GM18873 (cell line): ENCODE measurements at regions not wholly inside any gene's neighbourhood (a gene's known extent, or its start where the extent isn't known, plus 50 kb on each side); places are given as distances from the start of the nearest gene placed in this dataset.
"Not testable (repeated sequence)": the region's sequence is repeated elsewhere in the genome, so short reads cannot be mapped to it uniquely, and the experiment has no call there.

Experiments used
- ATAC-seq: cut with Tn5 transposase; IDR thresholded peaks from one replicate; pipeline ENCODE4 v1.9.1; 2021; ENCODE audit warnings: mild to moderate bottlenecking, moderate library complexity, moderate number of reproducible peaks; ENCODE audit not compliant: unreplicated experiment, low FRiP score

- no peak for ATAC-seq
These were observed 143.1 kb upstream of the CTAGE1 start for GRCh38 chr18:22560797-22561196.

DNA sequence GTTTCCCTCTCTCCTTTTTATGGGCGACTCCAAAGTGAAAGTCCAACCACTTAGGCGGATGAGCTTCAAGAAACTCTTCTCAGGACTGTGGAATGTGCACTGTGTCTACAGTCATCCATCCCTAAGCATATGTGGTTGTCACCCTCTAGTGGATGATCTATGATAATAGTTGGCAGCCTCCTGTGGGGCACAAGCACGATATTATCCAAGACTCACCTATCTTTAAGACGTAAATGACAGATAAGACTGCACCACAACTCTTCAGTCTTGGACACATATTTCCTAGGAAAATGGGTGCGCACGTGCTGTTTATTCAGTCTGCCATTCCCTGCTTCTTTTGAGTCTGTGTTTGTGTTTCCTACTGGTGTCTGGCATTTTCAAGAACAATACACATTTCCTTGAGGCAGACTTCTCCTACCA lies 145.5 kb upstream of the CTAGE1 start:
- no peak for ATAC-seq

GRCh38 chr18:22564036-22564435 lies 146.3 kb upstream of the CTAGE1 start:
- no peak for ATAC-seq

GRCh38 chr18:22566703-22567420 lies 149.1 kb upstream of the CTAGE1 start:
- ATAC-seq: no peak

- ATAC-seq: no peak
These were observed 150.1 kb upstream of the CTAGE1 start for GRCh38 chr18:22567794-22568193.

DNA sequence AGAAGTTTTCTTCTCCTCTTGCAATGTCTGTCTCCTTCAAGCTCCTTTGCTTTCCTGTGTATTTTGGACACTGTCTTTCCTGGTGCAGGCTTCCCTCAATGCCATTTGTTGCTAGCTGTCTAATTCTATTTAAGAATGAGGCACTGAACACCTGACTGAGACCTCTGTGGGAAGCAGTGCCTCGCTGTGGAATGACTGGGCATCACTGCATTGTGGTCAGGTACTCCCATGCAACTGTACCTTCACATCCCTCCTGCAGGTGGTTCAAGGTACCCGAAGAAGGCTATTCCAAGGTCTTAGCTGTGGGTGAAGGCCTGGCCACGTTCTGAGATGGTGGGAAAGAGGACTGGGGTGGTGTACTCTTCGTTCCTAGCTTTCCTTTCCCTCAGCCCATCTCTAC lies 152.8 kb upstream of the CTAGE1 start:
- ATAC-seq: no peak

DNA sequence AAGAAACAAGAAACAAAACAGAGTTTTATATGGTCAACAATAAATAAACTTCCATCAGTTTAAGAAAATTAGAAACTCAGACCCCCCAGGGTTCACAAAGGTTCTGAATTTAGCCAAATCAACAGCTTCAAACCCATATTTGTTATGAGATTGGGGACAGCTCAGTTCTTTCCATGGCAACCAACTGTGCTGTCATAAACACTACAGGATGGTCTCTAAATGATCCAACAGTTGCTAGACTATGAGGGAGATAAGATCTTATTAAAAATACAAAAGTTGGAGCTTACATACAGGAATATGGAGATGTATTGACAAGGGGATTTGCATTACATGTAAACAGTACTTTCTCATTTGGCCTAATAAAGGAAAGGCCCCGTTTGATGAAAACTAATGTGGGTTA lies 154.6 kb upstream of the CTAGE1 start:
- no peak for ATAC-seq

- ATAC-seq: no peak
These were observed 161.6 kb upstream of the CTAGE1 start for GRCh38 chr18:22579271-22579670.

DNA sequence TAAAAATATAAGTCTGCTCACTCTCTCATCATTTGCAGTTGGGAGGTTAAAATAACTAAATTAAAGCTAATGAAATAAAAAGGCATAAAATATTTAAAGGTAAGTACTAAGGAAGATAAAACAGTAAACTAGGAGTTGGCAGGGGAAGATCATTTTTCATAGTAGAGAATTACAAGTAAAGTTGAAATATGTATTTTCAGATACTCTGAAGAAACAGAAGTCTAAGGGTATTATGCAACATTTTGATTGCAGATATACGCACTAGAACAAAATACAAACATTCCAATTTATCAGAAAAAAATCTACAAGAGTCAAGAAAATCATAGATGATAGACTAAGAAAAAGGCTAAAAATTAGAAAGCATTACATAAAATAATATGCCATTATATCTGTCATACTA lies 167.6 kb upstream of the CTAGE1 start:
- no peak for ATAC-seq

DNA sequence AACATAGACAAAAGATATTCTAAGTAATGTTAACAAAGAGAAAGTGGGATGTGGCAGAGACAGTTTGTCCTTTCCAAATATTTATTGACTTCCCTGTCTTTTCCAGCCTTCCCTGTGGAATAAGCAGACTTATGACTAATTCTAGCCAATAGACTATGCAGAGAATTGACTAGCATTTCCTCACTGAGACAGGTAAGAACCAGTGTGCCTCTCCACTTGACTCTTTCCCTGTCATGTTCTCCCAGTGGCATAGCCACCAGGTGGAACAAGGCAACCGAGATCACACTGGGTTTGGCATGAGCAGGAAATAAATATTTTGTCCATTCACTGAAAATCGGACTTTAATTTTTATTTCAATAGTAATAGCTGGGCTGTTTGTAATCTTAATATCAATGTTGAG lies 168.1 kb upstream of the CTAGE1 start:
- no peak for ATAC-seq

DNA sequence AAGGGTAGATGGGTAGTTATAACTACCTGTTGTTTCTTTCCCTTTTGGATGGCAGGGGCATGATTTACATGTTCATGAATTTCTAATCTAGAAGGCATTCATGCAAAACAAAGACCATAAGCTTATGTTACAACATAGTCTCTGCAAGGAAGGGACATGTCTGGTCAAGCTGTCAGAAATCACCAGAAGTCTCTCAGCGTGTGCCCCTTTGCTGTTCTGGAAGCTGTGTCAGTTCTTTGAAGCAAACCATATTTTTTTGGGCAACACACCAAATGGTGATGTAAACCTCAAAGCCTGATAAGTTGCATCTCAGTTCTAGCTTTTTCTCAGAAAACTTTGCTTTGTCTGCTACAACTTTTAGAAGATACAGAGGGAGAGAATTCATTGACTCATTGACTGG lies 173.5 kb upstream of the CTAGE1 start:
- ATAC-seq: no peak

DNA sequence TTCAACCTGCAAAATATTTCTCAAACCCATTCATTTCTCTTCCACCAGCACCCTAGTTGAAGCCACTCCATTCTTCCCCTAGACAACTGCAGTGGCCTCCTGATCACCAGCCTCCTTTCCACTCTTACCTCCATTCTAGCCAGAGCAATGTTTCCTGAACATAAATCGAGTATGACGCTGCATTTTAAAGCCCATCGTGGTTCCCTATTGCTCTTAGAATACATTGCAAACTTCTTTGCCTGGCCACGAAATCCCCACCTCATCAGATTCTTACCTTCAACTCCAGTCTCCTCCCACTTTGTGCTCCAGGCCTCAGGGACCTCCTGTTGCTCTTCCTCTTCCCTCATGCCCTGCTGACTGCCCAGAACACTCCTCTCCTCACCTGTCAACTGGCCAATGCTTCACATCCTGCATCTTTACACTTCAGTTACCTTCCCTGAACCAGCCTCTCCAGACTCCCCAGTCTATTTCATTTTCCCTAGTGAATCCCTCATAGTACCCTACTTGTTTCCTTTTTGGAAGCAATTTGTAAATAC lies 176.5 kb upstream of the CTAGE1 start:
- no peak for ATAC-seq

DNA sequence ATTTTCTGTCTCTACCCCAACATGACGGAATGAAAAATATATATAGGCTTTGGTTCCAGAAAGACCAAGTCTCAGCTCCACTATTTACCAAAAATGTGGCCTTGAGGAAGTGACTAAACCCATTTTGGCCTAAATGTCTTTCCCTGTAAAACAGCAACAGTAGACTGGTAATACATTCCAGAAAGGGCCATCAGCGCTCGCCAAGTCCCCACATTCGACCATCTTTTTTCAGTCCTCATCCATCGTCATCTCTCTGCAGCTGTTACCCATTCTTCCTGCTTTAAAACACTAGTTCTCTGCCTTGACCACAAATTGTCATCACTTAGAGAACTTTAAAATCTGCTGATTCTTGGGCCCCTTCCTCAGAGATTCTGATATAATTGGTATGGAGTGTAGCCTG lies 183.8 kb upstream of the CTAGE1 start:
- ATAC-seq: no peak

- ATAC-seq: not testable (repeated sequence)
These were observed 184.7 kb upstream of the CTAGE1 start for GRCh38 chr18:22602456-22602855.

DNA sequence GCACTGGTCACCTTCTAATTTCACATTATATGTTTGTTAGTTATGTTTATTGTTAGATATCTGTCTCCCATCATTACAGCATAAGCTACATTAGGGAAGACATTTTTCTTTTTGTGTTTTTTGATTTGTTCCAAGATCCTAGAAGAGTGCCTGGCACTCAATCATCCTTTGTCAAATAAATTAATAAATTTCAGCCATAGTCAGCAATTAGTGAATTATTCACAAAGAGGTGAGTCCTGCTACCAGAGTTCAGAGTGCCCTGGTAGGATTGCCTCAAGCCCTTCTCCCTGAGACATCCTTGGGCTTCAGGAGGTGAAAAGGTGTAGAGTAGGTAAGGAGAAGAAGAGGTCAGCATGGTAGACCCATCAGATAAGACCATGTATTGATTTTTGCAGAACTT lies 186.2 kb upstream of the CTAGE1 start:
- no peak for ATAC-seq

- no peak for ATAC-seq
These were observed 186.8 kb upstream of the CTAGE1 start for GRCh38 chr18:22604390-22604985.

GRCh38 chr18:22604986-22605421 lies 187.3 kb upstream of the CTAGE1 start:
- no peak for ATAC-seq

GRCh38 chr18:22605736-22606135 lies 188.0 kb upstream of the CTAGE1 start:
- ATAC-seq: no peak

- no peak for ATAC-seq
These were observed 189.0 kb upstream of the CTAGE1 start for GRCh38 chr18:22606563-22607283.

- ATAC-seq: no peak
These were observed 189.5 kb upstream of the CTAGE1 start for GRCh38 chr18:22607284-22607635.

GRCh38 chr18:22608847-22609246 lies 191.1 kb upstream of the CTAGE1 start:
- ATAC-seq: no peak

DNA sequence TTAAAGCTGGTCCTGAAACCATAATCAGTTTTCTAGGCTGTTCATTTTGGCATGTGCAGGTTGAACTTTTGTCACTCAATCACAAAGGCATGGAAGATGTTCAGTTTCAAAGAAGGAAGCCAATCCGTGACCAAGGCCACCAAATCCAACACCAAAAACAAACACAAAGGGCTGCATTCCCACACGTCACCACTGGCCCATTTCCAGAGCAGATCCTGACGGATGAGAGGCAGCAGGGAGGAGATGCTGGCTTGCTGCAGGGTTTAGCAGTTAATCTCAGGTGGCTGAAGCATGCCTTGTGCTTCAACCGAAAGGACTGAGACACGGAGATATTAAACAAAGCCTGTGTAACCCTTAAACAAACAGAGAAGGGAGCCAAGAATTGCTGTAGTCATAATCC lies 191.9 kb upstream of the CTAGE1 start:
- ATAC-seq: no peak
